HUES48 (cell line): ENCODE measurements at regions not wholly inside any gene's neighbourhood (a gene's known extent, or its start where the extent isn't known, plus 50 kb on each side); places are given as distances from the start of the nearest gene placed in this dataset.

ENCODE experiments used
- H3K27ac ChIP-seq: one replicate; pipeline ENCODE4 v1.7.0; 2013; ENCODE audit warnings: low read depth, low read length, inconsistent platforms
- H3K27me3 ChIP-seq: 2 replicates; pipeline ENCODE4 v1.6.1; 2013; ENCODE audit warnings: mild to moderate bottlenecking, low read length; ENCODE audit not compliant: control insufficient read depth, insufficient read depth
- H3K36me3 ChIP-seq: 2 replicates; pipeline ENCODE4 v1.6.1; 2013; ENCODE audit warnings: low read length; ENCODE audit not compliant: control insufficient read depth, insufficient read depth
- H3K4me1 ChIP-seq: 2 replicates; pipeline ENCODE4 v1.6.1; 2013; ENCODE audit warnings: mild to moderate bottlenecking, low read length; ENCODE audit not compliant: control insufficient read depth, insufficient read depth
- H3K4me3 ChIP-seq: 2 replicates; pipeline ENCODE4 v1.5.1; 2013; ENCODE audit warnings: mild to moderate bottlenecking, low read depth, low read length
- H3K9ac ChIP-seq: 2 replicates; pipeline ENCODE4 v1.6.1; 2013; ENCODE audit warnings: mild to moderate bottlenecking, low read depth, low read length, moderate library complexity
- H3K9me3 ChIP-seq: 2 replicates; pipeline ENCODE4 v1.6.1; 2013; ENCODE audit warnings: low read length; ENCODE audit not compliant: control insufficient read depth, insufficient read depth

DNA sequence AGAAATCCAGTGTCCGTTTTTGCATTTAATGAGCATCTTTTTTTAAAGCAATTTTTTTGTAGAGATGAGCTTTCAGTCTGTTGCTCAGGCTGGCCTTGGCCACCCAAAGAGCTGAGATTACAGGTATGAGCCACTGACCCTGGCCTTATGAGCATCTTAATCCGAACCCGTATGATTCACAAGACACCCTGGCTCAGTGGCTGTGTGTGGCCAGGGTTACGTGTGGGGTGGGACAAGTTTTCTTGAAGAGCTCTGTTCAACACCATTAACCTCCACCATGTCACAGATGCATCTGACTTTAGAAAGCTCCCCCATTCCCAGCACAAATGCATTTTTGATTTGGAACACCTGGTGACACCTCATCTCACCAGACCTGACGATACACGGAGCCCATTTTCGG is 166.5 kb upstream of the PITRM1 start:
- H3K9me3 ChIP-seq: no peaks in the 10 kb centered on the region
- H3K27me3 ChIP-seq: no peaks in the 10 kb centered on the region
- H3K9ac ChIP-seq: no peak overlapping the region
- H3K4me1 ChIP-seq: no peaks in the 10 kb centered on the region
- no peak overlapping the region for H3K4me3 ChIP-seq
- no peaks in the 10 kb centered on the region for H3K36me3 ChIP-seq
- no peak overlapping the region for H3K27ac ChIP-seq

DNA sequence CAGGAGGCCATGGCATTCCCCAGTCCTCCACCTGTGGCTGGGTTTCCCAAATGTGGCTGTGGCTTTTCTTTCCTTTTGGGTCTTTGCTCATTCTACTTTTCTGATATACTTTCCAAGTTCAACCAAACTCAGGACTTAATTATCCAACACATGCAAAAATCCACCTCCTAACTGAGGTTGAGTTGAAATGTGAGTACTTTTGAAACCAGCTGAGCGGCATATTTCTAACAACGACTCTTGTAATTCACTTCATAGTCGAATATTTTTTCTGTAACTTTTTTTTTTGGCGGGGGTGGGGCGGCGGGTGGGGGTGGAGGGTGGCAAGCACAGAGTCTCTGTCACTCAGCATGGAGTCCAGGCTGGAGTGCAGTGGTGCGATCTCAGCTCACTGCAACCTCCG is 165.2 kb upstream of the PITRM1 start:
- Histone ChIP-seq H3K27ac (no peak overlapping the region), H3K4me1 (peaks cover 10% of the 10 kb centered on the region), H3K4me3 (no peak overlapping the region), H3K9me3 (no peaks in the 10 kb centered on the region), H3K36me3 (no peaks in the 10 kb centered on the region), H3K9ac (no peak overlapping the region), H3K27me3 (no peaks in the 10 kb centered on the region)

DNA sequence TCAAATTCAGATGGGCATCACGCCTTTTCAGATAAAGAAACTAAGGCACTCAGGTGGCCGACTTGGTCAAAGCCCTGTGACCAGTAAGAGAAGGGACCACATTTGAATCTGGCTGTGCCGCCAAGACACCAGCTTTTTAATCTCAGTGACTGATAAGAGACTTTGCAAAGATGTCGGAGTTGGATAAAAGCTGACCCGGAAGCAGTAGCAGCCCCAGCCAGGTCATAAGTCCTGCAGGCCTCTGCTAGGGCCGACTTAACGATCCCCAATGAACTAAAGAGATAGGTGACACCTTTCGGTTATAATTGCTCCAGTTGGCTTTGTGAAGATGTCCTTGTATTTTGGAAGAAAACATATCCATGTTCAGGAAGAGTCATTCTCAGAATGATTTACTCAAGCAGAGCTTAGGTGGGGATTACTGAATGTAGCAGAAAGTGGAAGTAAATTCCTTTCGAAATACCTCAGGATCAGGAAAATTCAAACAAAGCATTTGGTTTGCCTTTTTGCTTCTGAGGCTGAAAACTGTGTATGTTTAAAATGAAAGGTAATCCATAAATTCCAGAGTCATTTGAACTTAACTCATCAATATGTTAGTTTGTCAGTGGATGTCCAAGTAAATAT is 164.2 kb upstream of the PITRM1 start:
- no peaks in the 10 kb centered on the region for H3K9me3 ChIP-seq
- peaks cover 14% of the 10 kb centered on the region for H3K4me1 ChIP-seq
- no peaks in the 10 kb centered on the region for H3K27me3 ChIP-seq
- H3K27ac ChIP-seq: no peak overlapping the region
- H3K4me3 ChIP-seq: no peak overlapping the region
- no peaks in the 10 kb centered on the region for H3K36me3 ChIP-seq
- no peak overlapping the region for H3K9ac ChIP-seq

DNA sequence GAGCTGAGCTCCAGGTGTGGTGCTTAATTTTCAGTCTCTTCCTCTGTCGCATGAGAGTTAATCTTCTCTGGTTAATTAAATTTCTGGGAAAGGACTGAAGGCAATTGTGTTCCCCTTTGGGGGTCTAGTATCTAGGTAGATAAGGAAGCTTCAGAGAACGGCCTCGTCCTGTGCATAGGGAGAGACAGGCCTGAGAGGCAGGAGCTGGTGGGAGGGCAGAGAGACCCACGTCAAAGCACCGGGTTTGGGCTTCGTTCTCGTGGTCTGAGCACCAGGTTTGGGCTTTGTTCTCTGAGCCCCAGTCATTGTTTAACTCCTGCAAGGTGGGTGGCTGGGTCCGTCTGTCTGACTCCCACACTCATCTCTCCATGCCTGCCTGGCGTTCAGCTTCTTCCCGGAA is 160.8 kb upstream of the PITRM1 start:
- Histone ChIP-seq H3K4me1 (peaks cover 14% of the 10 kb centered on the region), H3K4me3 (no peak overlapping the region), H3K27ac (peak overlapping the region; percentile 7), H3K9me3 (no peaks in the 10 kb centered on the region), H3K27me3 (no peaks in the 10 kb centered on the region), H3K9ac (no peak overlapping the region), H3K36me3 (no peaks in the 10 kb centered on the region)

DNA sequence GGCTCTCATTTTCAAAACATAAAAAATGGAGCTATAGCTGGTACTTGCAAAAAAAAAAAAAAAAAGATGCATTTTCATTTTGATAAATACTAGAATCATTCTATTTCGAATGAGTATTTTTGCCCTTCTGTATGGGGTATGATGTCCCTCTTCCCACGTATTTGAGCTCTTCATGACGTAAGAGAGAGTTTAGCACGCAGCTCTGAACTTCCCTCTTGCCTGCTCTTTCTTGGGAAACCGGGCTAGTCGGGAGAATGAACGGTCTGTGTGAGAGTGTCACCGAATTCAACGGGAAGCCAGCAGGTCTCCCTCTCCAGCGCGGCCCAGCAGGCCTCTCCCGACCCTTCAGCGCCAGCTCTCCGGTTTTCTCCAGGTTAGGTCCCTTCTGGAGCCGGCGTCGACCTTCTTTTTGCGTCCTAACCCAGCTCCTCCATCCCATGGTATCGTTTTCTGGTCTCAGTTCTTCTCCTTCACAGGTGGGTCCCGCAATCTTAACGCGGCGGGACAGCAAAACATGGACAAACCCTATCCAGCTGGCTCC is 159.2 kb upstream of the PITRM1 start:
- Histone ChIP-seq H3K36me3 (no peaks in the 10 kb centered on the region), H3K4me1 (peaks cover 14% of the 10 kb centered on the region), H3K27ac (no peak overlapping the region), H3K27me3 (no peaks in the 10 kb centered on the region), H3K9ac (no peak overlapping the region), H3K4me3 (no peak overlapping the region), H3K9me3 (no peaks in the 10 kb centered on the region)

DNA sequence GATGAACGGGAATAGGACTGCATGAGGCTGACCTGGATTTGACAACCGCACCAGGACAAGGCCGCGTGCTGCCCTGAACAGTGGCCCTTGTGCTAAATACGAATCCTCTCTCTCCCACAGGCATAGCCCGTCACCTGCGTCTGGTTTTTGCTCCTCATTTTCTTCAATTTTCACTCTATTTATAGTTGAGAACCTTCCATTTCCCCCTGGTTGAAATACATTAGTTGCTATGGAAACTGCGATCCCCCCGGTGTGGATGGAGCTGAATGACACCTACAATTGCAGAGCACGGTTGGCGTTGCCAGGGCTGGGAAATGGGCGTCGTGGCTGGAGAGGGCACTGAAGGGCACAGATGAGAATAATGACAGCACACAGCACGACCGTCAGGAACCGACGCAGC is 158.6 kb upstream of the PITRM1 start:
- H3K4me1 ChIP-seq: peaks cover 14% of the 10 kb centered on the region
- no peak overlapping the region for H3K9ac ChIP-seq

DNA sequence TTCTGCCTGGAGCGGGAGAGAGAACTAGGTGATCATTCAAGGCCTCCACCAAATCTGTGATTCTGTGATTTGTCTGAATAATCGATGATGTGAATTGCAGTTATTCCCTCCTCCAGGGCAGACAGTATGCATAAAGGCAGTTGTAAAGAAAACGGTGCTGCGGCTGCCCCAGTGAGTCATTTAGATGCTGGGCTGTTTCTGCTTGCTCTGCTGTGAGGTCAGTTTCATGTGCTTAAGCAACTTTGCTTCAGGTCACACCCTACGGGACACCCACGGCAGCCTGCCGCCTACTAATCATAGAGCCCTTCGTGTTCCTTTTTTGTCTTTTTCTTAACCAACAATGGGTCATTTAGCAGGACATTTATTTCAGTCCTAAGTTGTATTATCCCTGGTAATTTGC is 158.1 kb upstream of the PITRM1 start:
- Histone ChIP-seq H3K4me3 (no peak overlapping the region), H3K27me3 (no peaks in the 10 kb centered on the region), H3K9ac (no peak overlapping the region), H3K36me3 (no peaks in the 10 kb centered on the region), H3K4me1 (peaks cover 14% of the 10 kb centered on the region), H3K27ac (no peak overlapping the region), H3K9me3 (no peaks in the 10 kb centered on the region)

More for the DNA sequence above, 158.6 kb upstream of the PITRM1 start:
- Histone ChIP-seq H3K4me3 (no peak overlapping the region), H3K27ac (no peak overlapping the region), H3K36me3 (no peaks in the 10 kb centered on the region), H3K27me3 (no peaks in the 10 kb centered on the region), H3K9me3 (no peaks in the 10 kb centered on the region)

DNA sequence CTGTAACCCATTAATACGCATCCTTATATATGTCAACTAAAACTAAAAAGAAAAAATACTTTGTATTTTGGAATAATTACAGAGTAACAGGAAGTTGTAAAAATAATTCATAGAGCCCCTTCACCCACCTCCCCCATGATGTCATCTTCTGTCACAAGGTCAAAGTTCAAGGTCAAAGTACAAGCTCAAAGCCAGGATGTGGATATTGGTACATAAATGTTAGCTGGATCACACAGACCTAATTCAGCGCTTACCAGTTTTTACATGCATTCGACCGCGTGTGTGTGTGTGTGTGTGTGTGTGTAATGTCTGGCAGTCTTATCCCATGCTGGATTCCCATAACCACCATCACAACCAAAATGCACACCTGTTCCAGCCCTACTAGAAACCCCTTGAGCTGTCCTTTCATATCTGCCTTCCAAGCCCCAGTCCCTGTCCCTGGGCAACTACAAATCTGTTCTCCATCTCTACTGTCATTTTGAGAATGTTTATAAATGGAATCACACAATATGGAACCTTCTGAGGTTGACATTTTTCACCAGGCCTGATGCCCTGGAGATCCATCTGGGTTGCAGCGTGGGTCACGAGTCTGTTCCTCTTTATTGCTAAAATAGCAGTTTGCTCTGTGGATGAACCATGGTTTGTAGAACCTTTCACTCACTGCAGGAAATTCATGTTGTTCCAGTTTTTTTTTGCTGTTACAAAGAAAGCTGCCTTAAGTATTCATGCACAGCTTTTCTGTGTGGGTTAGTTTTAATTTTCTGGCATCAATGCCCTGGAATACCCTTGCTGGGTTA is 153.6 kb upstream of the PITRM1 start:
- H3K9me3 ChIP-seq: no peaks in the 10 kb centered on the region
- H3K4me3 ChIP-seq: no peak overlapping the region
- no peak overlapping the region for H3K27ac ChIP-seq
- no peaks in the 10 kb centered on the region for H3K4me1 ChIP-seq
- H3K36me3 ChIP-seq: no peaks in the 10 kb centered on the region
- no peaks in the 10 kb centered on the region for H3K27me3 ChIP-seq
- H3K9ac ChIP-seq: no peak overlapping the region

DNA sequence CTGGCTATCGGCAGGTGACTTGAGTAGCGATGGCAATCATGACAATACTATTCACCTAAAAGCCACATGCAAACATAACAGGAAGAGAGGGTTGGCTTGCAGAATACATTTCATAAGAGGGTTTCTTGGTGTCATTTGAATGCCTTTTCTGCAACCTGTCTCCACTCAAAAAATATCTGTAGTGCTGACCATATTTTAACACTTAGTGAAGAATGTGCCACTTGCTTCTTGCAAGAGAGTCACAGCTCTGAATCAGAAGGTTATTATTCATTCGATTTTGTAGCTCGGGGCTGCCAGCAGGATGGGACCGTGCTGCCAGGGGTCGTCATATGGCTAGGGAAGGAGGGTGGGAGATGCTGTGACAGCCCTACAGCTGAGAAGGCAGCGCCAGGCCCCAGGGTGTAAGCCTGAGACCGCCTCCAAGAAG is 152.0 kb upstream of the PITRM1 start:
- Histone ChIP-seq H3K36me3 (no peaks in the 10 kb centered on the region), H3K4me3 (no peak overlapping the region), H3K27me3 (no peaks in the 10 kb centered on the region), H3K4me1 (no peaks in the 10 kb centered on the region), H3K9ac (no peak overlapping the region), H3K27ac (no peak overlapping the region), H3K9me3 (peaks cover 10% of the 10 kb centered on the region)

DNA sequence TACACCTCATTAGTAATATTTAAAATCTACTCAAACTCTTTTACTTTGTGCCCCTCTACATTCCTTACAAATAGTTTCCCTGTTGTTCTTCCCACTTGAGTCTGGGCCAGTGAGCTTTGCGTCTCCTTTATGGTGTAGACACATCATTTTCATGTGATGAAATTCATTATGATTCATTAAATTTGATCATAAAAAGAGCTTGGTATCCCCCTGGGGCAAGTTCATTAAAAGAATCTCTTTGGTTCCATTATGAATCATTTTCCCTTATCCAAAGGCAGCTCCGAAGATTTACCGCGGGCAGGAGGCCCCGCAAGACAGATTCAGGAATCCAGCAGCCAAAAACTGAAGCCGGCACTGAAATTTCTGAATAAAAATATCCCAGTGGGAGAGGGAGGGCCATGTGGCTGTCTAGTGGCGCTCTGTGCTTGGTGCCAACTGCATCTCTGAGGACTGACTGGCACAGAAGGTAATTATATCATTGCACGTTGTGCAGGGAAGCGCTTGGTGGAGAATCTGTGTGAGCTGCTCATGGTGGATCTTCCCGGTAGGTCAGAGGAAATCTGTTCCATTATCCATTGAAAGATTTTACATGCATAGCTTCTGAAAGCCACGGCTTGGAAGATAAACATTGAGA is 151.4 kb upstream of the PITRM1 start:
- Histone ChIP-seq H3K4me3 (no peak overlapping the region), H3K36me3 (no peaks in the 10 kb centered on the region), H3K27ac (no peak overlapping the region), H3K27me3 (no peaks in the 10 kb centered on the region), H3K4me1 (no peaks in the 10 kb centered on the region), H3K9ac (no peak overlapping the region), H3K9me3 (peaks cover 10% of the 10 kb centered on the region)

DNA sequence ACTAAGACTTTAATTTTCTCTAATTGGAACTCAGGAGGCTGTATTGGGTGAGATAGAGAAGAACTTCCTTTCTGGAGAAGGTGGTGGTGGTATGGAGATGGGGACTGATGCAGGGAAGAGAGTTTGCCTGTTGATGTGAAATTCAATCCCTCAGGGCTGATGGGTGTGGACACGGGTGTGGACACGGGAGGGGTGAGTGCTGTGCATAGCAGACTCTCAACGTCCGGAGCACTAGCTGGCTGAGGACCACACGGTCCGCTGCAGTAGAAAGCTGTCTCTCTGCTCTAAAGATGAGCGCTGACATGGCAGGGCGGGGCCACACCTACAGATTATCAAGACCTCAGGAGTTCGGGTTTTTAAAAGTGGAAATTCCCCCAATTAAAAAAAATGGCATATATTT is 148.5 kb upstream of the PITRM1 start:
- Histone ChIP-seq H3K9ac (no peak overlapping the region), H3K4me1 (no peaks in the 10 kb centered on the region), H3K27me3 (no peaks in the 10 kb centered on the region), H3K9me3 (peaks cover 10% of the 10 kb centered on the region), H3K36me3 (no peaks in the 10 kb centered on the region), H3K27ac (no peak overlapping the region), H3K4me3 (no peak overlapping the region)
